Limb (tissue), 2 donors: ENCODE measurements at regions not wholly inside any gene's neighbourhood (a gene's known extent, or its start where the extent isn't known, plus 50 kb on each side); places are given as distances from the start of the nearest gene placed in this dataset.

ENCODE experiments used
- DNase-seq, 2 donors: peaks; one replicate each; pipeline ENCODE4 v3.0.0-alpha.2; 2016; ENCODE audit errors: extremely low spot score in 2 of 2

DNA sequence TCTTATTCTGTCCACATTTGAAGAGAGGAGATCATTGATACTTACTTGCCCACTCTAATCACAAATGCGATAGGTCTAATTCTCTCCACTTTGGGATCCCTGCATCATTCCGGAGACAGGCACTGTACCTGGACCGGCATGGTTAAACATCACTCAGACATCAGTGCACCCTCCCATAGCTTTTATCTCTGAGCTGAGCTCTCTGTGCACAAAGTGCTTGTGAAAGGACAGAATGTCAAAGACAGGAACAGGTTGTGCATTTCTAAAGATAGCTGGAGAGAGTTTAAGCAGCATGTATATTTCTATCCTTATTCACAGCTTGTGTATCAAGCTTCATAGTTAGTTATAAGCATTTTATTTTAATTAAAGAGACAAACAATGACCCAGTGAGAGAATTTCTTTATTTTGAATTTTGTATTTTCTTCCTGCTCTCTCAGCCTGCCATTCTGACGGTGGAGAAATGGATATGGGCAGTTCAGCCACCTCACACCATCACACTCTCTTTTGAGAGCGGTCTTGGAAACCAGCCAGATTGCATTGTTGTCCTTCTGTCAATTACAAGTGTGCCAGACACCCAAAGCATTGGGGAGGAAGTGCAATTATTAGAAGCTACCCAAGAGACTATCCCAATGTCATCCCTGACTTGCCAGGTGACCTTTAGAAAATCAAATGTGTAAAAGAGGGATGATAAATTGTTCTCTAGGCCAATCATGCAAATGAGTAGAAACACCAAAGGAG lies 65.2 kb upstream of the CHL1 start:
- no peak for DNase-seq

- DNase-seq: no peak
Measured at GRCh38 chr3:132378-132777, 64.2 kb upstream of the CHL1 start.

GRCh38 chr3:132904-133303 lies 63.7 kb upstream of the CHL1 start:
- DNase-seq: no peak

DNA sequence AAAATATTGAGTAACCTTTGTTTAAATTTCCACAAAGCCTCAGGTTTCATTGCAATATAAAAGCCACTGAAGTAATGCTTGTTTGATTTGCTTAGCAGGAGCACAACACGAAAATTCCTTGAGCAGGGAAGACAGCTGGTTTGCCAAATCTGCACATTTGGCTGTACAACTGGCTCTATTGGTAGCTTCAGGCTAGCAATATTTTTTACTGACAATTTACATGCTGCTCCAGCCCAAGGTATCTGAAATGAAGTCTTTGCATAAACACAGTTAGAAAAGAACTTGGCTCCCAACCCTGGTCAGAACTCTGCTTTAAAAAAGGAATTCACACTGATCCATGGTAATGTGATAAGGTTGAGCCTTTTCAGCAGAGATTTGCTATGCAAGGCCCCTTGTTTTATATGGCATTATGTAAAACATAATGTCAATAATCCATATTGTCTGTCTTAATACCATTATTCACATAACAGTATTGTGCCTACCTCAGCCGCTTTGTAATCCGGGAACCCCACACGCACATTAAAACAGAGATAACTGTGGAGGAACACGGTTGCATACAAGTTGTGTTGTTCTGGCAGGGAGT lies 55.7 kb upstream of the CHL1 start:
- no peak for DNase-seq
